ENCODE measurements at regions not wholly inside any gene's neighbourhood (a gene's known extent, or its start where the extent isn't known, plus 50 kb on each side); places are given as distances from the start of the nearest gene placed in this dataset.

- TF ChIP-seq CTCF (optimal IDR thresholded peaks at IDR 0.05 in 1 of 3, IDR thresholded peaks at IDR 0.05 in 1 of 3, conservative IDR thresholded peaks at IDR 0.05 in 1 of 3; ENCODE audit: extremely low read depth in 1 of 3, insufficient read depth in 2 of 3, low read length in 3 of 3) (no peak), EZH2 (IDR thresholded peaks at IDR 0.05; ENCODE audit: low read length) (no peak)
These were observed 786.1 kb downstream of the KCNJ2 start for GRCh38 chr17:70955441-70955840.

All from keratinocyte (primary cell).